Hypothalamus (tissue), 51 donors: ENCODE measurements at regions not wholly inside any gene's neighbourhood (a gene's known extent, or its start where the extent isn't known, plus 50 kb on each side); places are given as distances from the start of the nearest gene placed in this dataset.
A peak's percentile ranks its signal among the peaks of the same experiment; 100 is the strongest.
"Not testable (repeated sequence)": the region's sequence is repeated elsewhere in the genome, so short reads cannot be mapped to it uniquely, and the experiment has no call there.

ENCODE experiments used
- DNase-seq, 51 donors: peaks; one replicate each; lab custom pipeline; 2025; lab: John Stamatoyannopoulos, UW

- DNase-seq = no peak
These were observed 202.8 kb downstream of the DMRTA1 start for GRCh38 chr9:22649384-22649783.

DNA sequence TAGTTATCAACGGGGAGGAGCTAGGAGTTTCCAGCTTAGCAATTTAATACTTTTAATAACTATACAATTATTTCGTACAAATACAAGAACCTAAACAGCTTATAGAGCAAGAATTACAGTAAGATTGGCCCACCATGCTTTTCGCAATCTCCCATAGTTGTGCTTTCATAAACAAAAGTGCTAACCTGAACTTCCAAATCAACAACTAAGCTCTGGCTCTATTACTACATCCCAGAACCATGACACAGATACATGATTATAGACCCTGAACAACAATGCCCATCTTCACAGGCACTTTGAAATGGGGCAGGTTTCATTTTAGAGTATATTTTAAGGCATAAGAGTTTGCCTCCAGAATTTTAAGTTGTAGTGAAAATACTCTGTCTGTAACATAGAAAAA is 203.5 kb downstream of the DMRTA1 start:
- DNase-seq = no peak

- no peak for DNase-seq
These were observed 204.3 kb downstream of the DMRTA1 start for GRCh38 chr9:22650946-22651345.

GRCh38 chr9:22654833-22655232 is 208.2 kb downstream of the DMRTA1 start:
- DNase-seq = no peak

DNA sequence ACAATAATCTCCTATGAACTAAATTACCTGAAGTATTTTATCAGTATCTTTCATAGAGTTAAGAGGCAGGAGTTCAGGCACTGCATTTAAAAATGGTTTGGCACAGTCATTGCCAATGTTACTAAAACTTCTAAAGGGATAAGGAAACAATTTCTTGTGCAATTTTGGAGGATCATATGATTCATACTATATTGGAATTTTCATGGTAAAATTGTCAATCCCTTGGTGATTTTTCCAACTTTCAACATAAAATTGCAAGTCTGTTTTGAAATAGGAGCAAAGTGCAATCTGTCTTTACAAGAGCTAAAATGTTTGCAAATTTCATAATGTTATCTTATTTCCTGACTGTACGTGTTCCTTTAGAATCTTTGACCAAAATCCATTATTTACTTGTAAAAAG is 211.1 kb downstream of the DMRTA1 start:
- DNase-seq = no peak

DNA sequence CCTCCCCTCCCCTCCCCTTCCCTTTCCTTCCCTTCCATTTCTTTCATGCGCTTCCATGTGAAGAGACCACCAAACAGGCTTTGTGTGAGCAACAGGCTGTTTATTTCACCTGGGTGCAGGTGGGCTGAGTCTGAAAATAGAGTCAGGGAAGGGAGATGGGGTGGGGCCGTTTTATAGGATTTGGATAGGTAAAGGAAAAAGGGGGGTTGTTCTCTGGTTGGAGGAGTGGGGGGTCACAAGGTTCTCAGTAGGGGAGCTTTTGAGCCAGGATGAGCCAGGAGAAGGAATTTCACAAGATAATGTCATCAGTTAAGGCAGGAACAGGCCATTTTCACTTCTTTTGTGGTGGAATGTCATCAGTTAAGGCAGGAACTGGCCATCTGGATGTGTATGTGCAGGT is 211.9 kb downstream of the DMRTA1 start:
- DNase-seq = not testable (repeated sequence)

DNA sequence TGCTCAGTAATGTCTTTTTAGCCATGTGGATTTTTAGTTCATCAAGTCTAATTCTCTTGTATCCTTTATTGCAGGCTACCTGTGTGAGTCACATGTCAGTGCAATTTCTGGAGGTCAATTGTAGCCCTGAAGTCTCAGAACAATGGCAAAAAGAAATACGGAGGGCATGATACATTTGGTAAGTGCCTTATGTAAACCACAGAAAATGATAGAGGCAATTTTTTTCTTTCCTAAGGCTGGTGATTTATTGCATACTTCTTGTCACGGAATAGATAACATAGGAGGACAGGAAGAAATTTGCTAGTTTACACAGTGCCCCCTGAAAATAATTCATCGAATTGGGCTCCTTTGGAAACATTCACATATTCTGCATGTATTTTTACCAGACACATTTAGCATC is 235.9 kb downstream of the DMRTA1 start:
- DNase-seq = no peak

DNA sequence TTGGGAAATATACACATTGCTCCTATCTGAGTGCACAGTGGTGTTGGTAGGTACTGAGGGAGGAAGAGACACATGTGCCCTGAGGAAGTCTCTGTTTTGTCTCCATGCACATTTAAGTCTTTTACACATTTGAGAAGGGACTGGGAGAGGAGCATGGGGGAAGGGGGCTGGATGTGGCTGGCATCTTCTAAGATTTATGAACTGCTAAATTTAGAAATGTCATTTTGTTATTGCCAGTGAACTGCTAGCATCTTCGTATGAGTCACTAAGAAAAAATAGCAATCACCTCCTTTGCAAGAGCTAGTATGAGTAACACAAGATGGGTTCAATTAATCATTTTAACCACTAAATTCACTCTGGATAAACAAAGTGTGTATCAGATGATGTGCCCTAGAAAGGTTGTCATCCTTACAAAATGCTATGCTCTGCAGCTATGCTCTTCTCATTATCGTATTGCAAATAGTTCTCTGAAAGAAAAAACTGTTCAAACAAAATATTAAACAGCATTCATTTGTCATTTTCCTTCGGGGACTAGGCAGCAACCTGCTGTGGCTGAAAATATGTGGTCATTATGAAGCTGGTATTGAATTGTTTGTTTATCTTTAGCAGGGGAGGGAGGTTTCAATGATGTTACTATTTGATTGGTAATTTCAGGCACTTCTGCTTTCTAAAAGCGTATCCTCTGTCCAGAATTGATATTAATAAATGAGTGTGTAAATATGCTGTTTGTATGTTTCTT is 236.5 kb downstream of the DMRTA1 start:
- DNase-seq = peak in 1 of 51 donors; percentile 35

DNA sequence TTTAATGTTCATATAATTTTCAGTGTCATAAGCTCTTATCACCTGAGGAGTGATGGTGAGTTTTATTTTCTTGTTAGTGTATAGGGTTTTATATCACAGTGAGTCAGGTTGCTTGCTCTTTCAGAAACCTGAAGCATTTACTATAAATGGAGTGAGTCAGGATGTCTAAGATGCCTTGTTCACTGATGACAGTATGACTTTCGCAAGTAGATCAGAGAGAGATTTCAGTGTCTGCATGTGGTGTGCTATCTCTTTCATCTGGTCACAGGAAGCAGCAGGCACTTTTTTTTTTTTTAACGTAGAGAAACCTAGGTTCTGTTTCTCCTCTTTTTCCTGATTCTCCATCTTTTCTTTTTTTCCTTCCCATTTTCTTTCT is 237.1 kb downstream of the DMRTA1 start:
- no peak for DNase-seq

DNA sequence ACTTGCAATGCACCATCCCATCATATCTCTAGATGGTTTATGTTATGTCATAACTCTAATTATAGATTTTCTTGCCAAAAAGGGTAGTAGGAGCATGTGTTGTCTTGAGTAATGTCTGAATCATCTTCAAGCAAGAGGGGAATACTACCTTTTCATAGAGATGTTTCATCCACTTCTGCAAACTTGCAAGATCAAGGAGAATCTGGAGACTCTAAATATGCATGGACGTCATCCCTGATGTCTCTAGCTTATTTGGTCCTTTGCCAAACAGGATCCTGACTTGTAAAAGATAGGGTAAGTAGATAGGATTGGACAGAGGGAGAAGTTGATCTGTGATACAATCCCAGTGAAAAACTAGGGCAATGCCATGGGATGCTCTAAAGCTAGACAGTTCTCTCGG is 246.5 kb downstream of the DMRTA1 start:
- DNase-seq = no peak

- no peak for DNase-seq
These were observed 253.5 kb downstream of the DMRTA1 start for GRCh38 chr9:22700171-22700570.

DNA sequence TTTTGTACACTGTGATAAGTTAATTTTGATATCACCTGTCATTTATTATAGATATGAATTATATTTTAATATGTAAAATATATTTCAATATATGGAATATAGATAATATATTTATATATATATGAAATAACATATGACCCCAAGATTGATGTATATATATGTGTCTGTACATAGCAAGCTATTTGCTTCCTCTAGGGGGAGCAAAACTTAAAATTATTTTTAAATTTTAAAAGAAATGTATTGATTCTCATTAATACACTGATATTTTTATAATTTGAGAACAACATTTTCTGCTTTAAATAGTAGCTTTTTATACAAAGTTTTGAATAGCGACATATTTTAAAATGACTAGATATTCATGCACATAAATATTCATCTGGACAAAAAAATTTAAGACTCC is 272.0 kb downstream of the DMRTA1 start:
- no peak for DNase-seq

DNA sequence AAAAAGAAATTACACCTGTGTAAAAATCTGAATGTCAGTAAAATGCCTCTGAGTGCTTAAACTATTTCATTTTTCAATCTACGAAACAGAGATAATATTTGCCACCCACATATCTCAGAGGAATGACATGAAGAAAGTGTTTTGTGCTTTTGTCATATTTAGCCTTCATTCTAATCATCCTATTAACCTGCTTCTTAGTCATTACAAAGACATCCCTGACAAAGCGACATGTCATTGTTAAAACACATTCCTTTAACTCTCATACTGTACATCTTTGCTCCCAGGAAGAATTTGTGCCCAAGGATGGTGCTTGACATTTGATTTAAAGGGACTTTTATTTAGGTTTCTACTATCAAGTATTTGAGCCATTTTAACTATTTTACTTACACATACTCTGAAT is 275.9 kb downstream of the DMRTA1 start:
- DNase-seq = no peak

- DNase-seq = no peak
These were observed 285.2 kb downstream of the DMRTA1 start for GRCh38 chr9:22731786-22732185.

DNA sequence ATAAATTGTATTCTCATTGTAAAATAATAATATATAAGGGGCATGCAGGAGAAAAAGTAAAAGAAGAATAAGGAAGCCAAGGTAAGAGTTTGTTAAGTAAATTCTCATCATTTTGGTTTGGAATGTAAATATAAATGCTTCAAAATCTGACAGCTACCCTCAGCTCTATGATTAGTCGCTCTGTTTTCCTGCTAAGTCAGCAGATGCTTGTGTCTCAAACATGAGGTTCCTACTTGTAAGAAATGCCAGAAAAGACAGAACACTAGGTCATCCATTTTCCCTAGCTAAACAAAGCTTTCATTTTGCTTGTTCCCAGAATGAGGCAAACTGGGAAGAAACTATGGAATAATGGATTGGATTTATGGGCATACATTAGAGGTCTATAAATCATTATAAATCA is 293.1 kb downstream of the DMRTA1 start:
- DNase-seq = no peak

GRCh38 chr9:22740781-22741180 is 294.2 kb downstream of the DMRTA1 start:
- DNase-seq = no peak

GRCh38 chr9:22742401-22742800 is 295.8 kb downstream of the DMRTA1 start:
- no peak for DNase-seq

GRCh38 chr9:22773501-22774220 is 327.0 kb downstream of the DMRTA1 start:
- no peak for DNase-seq

- DNase-seq = no peak
These were observed 343.7 kb downstream of the DMRTA1 start for GRCh38 chr9:22790329-22790728.

GRCh38 chr9:22808876-22809275 is 362.3 kb downstream of the DMRTA1 start:
- DNase-seq = no peak

- DNase-seq = no peak
These were observed 362.7 kb downstream of the DMRTA1 start for GRCh38 chr9:22809371-22809770.

DNA sequence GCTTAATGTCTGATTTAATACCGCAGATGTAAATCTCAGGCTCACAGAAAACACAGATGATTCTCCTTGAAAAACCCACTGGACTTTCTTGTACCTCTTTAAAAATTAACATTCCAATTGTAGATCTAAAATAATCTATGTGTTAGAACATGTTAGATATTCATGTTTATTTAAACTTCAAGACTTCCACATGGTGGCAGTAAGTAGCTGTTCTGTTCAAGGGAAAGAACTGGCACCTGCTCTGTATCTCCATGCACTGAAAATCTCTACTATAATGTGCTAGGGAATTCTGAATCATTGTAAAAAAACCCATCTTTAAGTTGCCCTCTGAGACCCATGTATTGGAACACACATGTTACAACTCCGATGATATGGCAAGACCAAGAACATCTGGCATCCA is 366.9 kb downstream of the DMRTA1 start:
- DNase-seq = peak in 1 of 51 donors; percentile 2
